Endodermal cell (in vitro differentiated cells): ENCODE measurements at regions not wholly inside any gene's neighbourhood (a gene's known extent, or its start where the extent isn't known, plus 50 kb on each side); places are given as distances from the start of the nearest gene placed in this dataset.

ENCODE experiments used
- DNase-seq: peaks from one replicate; pipeline ENCODE4 v3.0.0-alpha.2; 2017
- H3K27ac ChIP-seq: 2 replicates; pipeline ENCODE4 v1.5.1; 2013; ENCODE audit warnings: mild to moderate bottlenecking, low read depth, low read length, moderate library complexity
- H3K27me3 ChIP-seq: 2 replicates; pipeline ENCODE4 v1.6.1; 2013; ENCODE audit warnings: mild to moderate bottlenecking, low read length, moderate library complexity; ENCODE audit not compliant: insufficient read depth, control insufficient read depth, poor library complexity, severe bottlenecking
- H3K36me3 ChIP-seq: 2 replicates; pipeline ENCODE4 v1.7.0; 2013; ENCODE audit warnings: mild to moderate bottlenecking, low read length, moderate library complexity; ENCODE audit not compliant: control insufficient read depth, insufficient read depth
- H3K4me1 ChIP-seq: one replicate; pipeline ENCODE4 v1.7.0; 2013; ENCODE audit warnings: low read length; ENCODE audit not compliant: control insufficient read depth, insufficient read depth
- H3K4me3 ChIP-seq: 2 replicates; pipeline ENCODE4 v1.5.1; 2013; ENCODE audit warnings: mild to moderate bottlenecking, low read length, moderate library complexity
- H3K9ac ChIP-seq: 2 replicates; pipeline ENCODE4 v1.6.1; 2013; ENCODE audit warnings: mild to moderate bottlenecking, low read length, moderate library complexity; ENCODE audit not compliant: poor library complexity, severe bottlenecking; ENCODE audit errors: extremely low read depth
- H3K9me3 ChIP-seq: 2 replicates; pipeline ENCODE4 v1.6.1; 2013; ENCODE audit warnings: mild to moderate bottlenecking, low read length, moderate library complexity; ENCODE audit not compliant: control insufficient read depth
- H3K27ac Mint-ChIP-seq: 2 replicates; pipeline ENCODE4 v1.8.0; 2020; ENCODE audit warnings: mixed read lengths
- H3K27me3 Mint-ChIP-seq: 2 replicates; pipeline ENCODE4 v1.8.0; 2021; ENCODE audit warnings: mild to moderate bottlenecking, mixed read lengths; ENCODE audit not compliant: insufficient read depth
- H3K36me3 Mint-ChIP-seq: 2 replicates; pipeline ENCODE4 v1.8.0; 2020; ENCODE audit warnings: low read depth, mixed read lengths
- H3K4me1 Mint-ChIP-seq: 2 replicates; pipeline ENCODE4 v1.8.0; 2020; ENCODE audit warnings: mixed read lengths
- H3K4me3 Mint-ChIP-seq: 2 replicates; pipeline ENCODE4 v1.8.0; 2020; ENCODE audit warnings: mild to moderate bottlenecking, moderate library complexity, mixed read lengths
- H3K9me3 Mint-ChIP-seq: 2 replicates; pipeline ENCODE4 v1.8.0; 2020; ENCODE audit warnings: mild to moderate bottlenecking, mixed read lengths
- WGBS, 2 experiments: methylation state at CpG; one replicate each; pipeline versions ENCODE4 v1.1.5 to v1.1.7; 2013; ENCODE audit warnings: missing lambda C conversion rate in 2 of 2, mixed read lengths in 1 of 2; ENCODE audit not compliant: insufficient coverage in 1 of 2, insufficient read length in 1 of 2; 5-methylcytosine and 5-hydroxymethylcytosine counted together
- TF ChIP-seq, protein P1 (sequence below): fragments of 200-600 bp; sonication (generic); conservative IDR thresholded peaks from 2 replicates; pipeline ENCODE4 v1.5.0; 2021; ENCODE audit warnings: antibody characterized with exemption, mild to moderate bottlenecking

DNA sequence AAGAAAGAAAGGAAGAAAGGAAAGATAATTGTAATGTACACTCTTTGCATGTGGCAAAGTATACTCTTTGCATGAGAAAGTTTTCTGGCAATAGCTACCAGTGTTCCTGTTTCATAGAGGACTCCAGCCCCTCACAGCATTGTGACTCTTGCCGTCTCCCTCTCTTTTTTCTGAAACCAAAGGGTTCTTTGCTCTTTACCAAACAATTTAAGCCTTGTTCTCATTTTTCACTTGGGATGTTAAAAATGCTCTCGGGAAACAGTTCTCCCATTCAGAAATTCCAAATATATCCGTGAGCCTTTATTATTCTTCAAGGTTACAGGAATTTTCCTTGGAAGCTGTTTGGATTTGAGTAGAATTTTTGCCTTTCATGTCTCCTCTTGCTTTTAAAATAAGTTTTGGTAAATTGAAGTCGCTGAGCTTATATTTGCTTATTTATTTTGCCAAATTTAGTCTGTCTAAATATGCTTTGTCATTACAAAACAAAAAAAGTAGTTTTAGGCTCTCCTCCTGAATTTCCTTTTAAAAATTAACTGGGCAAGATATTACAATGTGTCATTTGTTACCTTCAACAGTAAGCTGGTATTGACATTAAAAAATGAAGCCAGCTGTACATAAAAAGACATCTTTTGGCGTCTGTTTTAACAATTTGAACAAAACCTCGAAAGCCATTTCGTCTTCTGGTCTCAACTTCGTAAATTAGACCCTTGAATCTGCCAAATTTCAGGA is 103.8 kb upstream of the ARMC2 start:
- Histone ChIP-seq H3K4me3 (no peak overlapping the region), H3K27ac (no peak overlapping the region), H3K9ac (no peak overlapping the region), H3K9me3 (no peaks in the 10 kb centered on the region), H3K36me3 (no peaks in the 10 kb centered on the region), H3K4me1 (no peaks in the 10 kb centered on the region), H3K27me3 (no peaks in the 10 kb centered on the region)
- no peak overlapping the region for H3K4me3 Mint-ChIP-seq
- no peaks in the 10 kb centered on the region for H3K36me3 Mint-ChIP-seq
- WGBS, 2 experiments = 88 to 89% methylated on average over 7 to 8 of the region's 8 CpGs
- no peaks in the 10 kb centered on the region for H3K9me3 Mint-ChIP-seq
- no peak overlapping the region for H3K27ac Mint-ChIP-seq
- TF ChIP-seq, protein P1, sequence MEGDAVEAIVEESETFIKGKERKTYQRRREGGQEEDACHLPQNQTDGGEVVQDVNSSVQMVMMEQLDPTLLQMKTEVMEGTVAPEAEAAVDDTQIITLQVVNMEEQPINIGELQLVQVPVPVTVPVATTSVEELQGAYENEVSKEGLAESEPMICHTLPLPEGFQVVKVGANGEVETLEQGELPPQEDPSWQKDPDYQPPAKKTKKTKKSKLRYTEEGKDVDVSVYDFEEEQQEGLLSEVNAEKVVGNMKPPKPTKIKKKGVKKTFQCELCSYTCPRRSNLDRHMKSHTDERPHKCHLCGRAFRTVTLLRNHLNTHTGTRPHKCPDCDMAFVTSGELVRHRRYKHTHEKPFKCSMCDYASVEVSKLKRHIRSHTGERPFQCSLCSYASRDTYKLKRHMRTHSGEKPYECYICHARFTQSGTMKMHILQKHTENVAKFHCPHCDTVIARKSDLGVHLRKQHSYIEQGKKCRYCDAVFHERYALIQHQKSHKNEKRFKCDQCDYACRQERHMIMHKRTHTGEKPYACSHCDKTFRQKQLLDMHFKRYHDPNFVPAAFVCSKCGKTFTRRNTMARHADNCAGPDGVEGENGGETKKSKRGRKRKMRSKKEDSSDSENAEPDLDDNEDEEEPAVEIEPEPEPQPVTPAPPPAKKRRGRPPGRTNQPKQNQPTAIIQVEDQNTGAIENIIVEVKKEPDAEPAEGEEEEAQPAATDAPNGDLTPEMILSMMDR = no peak
- H3K4me1 Mint-ChIP-seq = no peaks in the 10 kb centered on the region
- DNase-seq = no peak
- peaks cover 38% of the 10 kb centered on the region for H3K27me3 Mint-ChIP-seq

DNA sequence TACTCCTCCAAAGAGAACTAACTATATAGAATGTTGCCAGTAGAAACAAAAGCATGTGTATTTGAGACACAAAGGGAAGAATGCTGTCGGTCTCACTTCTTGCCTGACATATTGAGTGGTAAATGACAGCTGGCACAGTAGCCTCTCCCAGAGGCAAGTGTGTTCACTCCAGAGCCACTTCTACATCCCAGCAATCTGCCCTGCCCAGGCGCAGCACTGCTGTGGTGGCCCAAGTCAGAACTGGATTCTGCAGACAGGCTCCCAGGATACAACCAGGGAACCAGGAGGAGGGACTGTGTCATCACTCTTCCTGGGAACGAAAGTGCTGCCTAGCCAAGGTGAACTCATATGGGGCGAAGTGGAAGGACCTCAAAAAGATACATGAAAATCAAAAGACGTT is 103.2 kb upstream of the ARMC2 start:
- TF ChIP-seq, protein P1 = no peak

DNA sequence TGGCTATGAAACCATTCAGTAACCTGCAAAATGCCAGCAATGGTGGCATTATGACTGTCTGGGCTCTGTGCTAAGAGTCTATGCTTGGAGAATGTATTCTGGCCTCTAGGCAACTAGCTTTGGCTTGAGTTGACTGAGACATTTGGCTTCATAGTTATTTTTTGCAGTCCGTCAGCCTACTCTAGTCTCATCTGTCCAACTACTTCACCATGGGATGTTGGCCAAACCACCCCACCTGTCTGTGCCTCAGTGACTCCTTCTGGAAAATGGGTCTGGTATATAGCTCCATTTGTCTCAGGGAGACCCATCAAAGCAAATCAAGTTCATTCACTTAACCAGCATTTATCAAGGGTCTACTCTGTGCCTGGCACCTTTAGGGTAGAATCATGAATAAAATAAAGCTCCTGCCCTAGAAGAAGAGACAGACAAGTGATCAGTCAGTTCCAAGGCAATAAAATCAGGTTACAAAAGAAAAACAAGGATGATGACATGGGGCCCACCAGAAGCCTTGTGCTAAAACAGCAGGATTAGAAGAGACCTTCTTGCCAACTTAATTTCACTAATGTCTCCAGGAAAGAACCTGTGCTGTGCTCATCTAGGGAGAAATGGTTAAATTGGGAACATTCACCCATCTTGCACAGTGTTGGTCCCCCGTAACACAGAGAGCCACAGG is 102.4 kb upstream of the ARMC2 start:
- peaks cover 34% of the 10 kb centered on the region for H3K27me3 Mint-ChIP-seq

More for the DNA sequence above, 103.2 kb upstream of the ARMC2 start:
- Mint-ChIP-seq H3K4me3 (no peak overlapping the region), H3K27me3 (peaks cover 37% of the 10 kb centered on the region), H3K36me3 (no peaks in the 10 kb centered on the region), H3K27ac (no peak overlapping the region), H3K4me1 (no peaks in the 10 kb centered on the region), H3K9me3 (no peaks in the 10 kb centered on the region)
- Histone ChIP-seq H3K9ac (no peak overlapping the region), H3K4me1 (no peaks in the 10 kb centered on the region), H3K27ac (no peak overlapping the region), H3K36me3 (no peaks in the 10 kb centered on the region), H3K4me3 (no peak overlapping the region), H3K9me3 (no peaks in the 10 kb centered on the region), H3K27me3 (no peaks in the 10 kb centered on the region)
- 82 to 87% methylated on average over 4 to 5 of the region's 5 CpGs for WGBS, 2 experiments
- DNase-seq = peak; percentile 40

More for the DNA sequence above, 102.4 kb upstream of the ARMC2 start:
- Histone ChIP-seq H3K4me3 (no peak overlapping the region), H3K9ac (no peak overlapping the region), H3K4me1 (no peaks in the 10 kb centered on the region), H3K9me3 (no peaks in the 10 kb centered on the region), H3K27ac (no peak overlapping the region), H3K36me3 (no peaks in the 10 kb centered on the region), H3K27me3 (peaks cover 6% of the 10 kb centered on the region)
- H3K4me1 Mint-ChIP-seq = no peaks in the 10 kb centered on the region
- no peak overlapping the region for H3K27ac Mint-ChIP-seq
- 75 to 94% methylated on average over 2 of the region's 2 CpGs for whole genome bisulfite sequencing, 2 experiments
- DNase-seq = peak; percentile 2
- TF ChIP-seq, protein P1 = no peak
- H3K9me3 Mint-ChIP-seq = no peaks in the 10 kb centered on the region
- H3K4me3 Mint-ChIP-seq = no peak overlapping the region
- no peaks in the 10 kb centered on the region for H3K36me3 Mint-ChIP-seq
